ENCODE measurements at regions not wholly inside any gene's neighbourhood (a gene's known extent, or its start where the extent isn't known, plus 50 kb on each side); places are given as distances from the start of the nearest gene placed in this dataset.
"Not testable (repeated sequence)": the region's sequence is repeated elsewhere in the genome, so short reads cannot be mapped to it uniquely, and the experiment has no call there.

DNA sequence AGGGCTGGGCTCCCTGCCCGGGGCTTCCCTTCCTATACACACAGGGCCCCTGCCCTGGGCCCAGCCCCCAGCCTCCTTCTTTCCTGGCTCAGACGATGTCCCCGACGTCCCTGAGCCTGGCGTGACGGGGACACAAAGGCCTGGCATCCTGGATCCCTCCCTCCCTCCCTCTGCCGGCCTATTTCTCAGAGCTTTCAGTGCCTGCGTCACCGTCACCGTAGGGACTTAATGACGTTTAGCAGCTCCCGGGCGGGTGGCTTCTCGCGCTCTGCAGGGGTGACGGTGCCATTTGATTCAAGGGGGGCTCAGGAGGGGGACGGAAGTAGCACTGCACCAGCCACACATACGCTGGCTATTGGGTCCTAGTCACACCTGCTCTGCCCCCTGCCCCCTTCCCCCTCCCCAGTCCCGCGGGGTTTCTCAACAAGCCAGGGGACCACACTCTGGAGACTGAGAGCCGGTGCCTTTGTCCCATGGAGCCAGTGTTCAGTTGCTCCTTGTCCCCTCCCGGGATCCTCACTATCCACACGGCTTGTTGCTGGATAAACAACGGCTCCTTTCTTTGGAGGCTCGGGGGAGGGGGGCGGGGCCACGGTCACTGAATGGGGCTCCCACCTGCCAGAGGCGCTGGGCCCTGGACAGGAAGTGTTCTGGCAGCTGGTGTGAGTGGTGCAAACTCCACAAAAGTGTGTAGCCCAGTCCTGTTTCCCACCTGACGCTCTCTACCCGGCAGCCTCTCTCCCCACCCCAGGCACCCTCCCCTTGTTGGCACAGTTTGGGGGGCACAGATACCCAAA is 4366.7 kb upstream of the TPTE start:
- peak; percentile 34 for ATAC-seq
- DNase-seq (ENCODE audit: missing footprints); intact Hi-C loops (cut with DNase I): not testable (repeated sequence)

DNA sequence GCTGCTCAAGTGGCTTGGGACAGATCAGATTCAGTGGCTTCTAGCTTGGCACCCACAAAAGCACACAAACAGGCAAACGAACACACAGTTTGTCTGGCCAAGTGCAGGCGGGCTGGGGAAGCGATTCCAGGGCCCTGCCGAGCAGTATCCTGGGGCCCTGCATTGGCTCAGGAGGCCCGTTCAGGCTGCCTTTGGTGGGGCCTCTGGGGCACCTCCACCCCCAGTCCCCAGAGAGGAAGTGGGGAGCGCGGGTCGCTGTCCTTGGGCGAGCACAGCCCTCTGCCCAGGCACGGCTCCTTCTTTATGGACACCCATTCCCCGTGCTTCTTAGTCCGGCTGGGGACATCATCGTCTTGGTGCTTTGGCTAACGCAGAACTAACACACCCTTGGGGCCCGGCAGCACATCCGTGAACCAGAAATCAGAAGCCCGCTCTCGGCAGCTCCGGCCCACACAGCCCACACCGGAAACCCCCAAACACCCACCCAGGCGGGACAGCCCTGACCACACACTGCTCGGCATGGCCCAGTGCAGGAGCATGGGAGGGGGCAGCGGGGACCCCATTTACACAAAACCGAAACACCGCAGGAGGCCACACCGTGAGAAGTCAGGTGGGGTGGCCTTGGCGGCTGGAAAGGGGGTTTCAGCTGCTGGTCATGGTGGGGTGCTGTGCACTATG is 4364.5 kb upstream of the TPTE start:
- ATAC-seq; DNase-seq (ENCODE audit: missing footprints); intact Hi-C loops (cut with DNase I): not testable (repeated sequence)

DNA sequence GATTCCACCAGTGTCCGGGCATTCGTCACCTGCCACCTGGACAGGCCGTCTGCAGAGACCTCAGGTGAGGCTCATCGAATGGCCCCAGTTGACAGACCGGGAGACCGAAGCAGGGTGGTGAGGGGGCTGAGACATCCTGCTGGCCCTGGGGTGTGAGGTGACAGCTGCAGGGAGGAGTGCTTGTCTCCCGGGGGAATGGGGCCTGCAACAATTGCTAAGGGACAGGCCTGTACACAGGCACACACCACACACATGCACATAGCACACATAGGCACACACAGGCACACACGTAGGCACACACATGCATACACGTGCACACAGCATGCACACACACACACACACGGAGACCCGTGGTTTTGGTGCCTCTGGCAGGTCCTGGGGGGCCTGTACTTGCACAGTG is 4363.9 kb upstream of the TPTE start:
- intact Hi-C loops (cut with DNase I); DNase-seq (ENCODE audit: missing footprints); ATAC-seq: not testable (repeated sequence)

DNA sequence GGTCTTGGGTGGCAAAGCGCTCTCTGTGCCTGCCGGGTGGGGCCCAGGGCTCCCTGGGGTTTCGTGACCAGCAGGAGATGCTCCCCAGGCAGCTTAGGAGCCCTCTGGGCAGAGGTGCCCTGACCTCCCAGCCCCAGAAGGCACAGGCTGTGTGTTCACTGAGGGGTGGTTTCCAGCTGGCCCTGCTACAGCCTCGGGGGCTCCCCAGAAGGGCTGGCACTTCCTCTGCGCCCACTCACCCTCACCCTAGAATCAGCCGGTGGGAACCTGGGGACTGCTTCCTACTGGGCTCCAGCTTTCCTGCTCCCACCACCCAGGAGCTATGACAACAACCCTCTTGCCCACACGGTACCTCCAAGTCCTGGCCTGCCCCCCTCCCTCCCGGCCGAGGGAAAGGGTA is 4363.2 kb upstream of the TPTE start:
- ATAC-seq; DNase-seq (ENCODE audit: missing footprints); intact Hi-C loops (cut with DNase I): not testable (repeated sequence)
